Effector memory CD4-positive, alpha-beta T cell (primary cell): ENCODE measurements at regions not wholly inside any gene's neighbourhood (a gene's known extent, or its start where the extent isn't known, plus 50 kb on each side); places are given as distances from the start of the nearest gene placed in this dataset.

Source experiments
- DNase-seq, 3 donors: peaks; one replicate each; pipeline ENCODE4 v3.0.0-alpha.2; 2020
- H3K27ac ChIP-seq: 2 replicates; pipeline ENCODE4 v1.7.0; 2013; ENCODE audit warnings: mild to moderate bottlenecking, low read length, moderate library complexity; ENCODE audit not compliant: insufficient read depth, poor library complexity, severe bottlenecking
- H3K27me3 ChIP-seq: replicated peaks from 2 replicates; pipeline ENCODE4 v1.7.0; 2013; ENCODE audit warnings: mild to moderate bottlenecking, low read length; ENCODE audit not compliant: insufficient read depth, control insufficient read depth, poor library complexity, severe bottlenecking
- H3K36me3 ChIP-seq: 2 replicates; pipeline ENCODE4 v1.7.0; 2013; ENCODE audit warnings: mild to moderate bottlenecking, low read length, moderate library complexity; ENCODE audit not compliant: control insufficient read depth, insufficient read depth
- H3K4me1 ChIP-seq: 2 replicates; pipeline ENCODE4 v1.7.0; 2013; ENCODE audit warnings: low read length, mild to moderate bottlenecking; ENCODE audit not compliant: control insufficient read depth, insufficient read depth, poor library complexity, severe bottlenecking
- H3K4me3 ChIP-seq: 2 replicates; pipeline ENCODE4 v1.7.0; 2013; ENCODE audit warnings: low read length, low read depth, mild to moderate bottlenecking; ENCODE audit not compliant: insufficient read depth, poor library complexity, severe bottlenecking
- H3K9me3 ChIP-seq: 2 replicates; pipeline ENCODE4 v1.7.0; 2013; ENCODE audit warnings: mild to moderate bottlenecking, low read length, moderate library complexity; ENCODE audit not compliant: control insufficient read depth

DNA sequence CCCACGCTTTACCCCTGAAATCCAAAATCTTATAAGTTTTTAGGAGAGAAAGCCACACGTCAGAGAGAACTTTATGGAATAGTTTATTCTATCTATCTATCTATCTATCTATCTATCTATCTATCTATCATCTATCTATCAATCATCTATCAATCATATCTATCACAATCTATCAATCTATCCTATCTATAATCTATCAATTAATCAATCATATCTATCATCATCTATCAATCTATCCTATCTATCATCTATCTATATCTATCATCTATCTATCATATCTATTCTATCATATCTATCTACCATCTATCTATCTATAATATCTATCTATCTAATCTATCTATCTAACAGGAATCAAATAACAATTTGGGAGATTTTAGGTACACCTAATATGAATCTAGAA is 115.1 kb downstream of the FGF9 start:
- DNase-seq = no peak
- Histone ChIP-seq H3K9me3 (no peaks in the 10 kb centered on the region), H3K36me3 (no peaks in the 10 kb centered on the region), H3K4me3 (no peak overlapping the region), H3K4me1 (no peaks in the 10 kb centered on the region), H3K27ac (no peak overlapping the region), H3K27me3 (no peaks in the 10 kb centered on the region)

DNA sequence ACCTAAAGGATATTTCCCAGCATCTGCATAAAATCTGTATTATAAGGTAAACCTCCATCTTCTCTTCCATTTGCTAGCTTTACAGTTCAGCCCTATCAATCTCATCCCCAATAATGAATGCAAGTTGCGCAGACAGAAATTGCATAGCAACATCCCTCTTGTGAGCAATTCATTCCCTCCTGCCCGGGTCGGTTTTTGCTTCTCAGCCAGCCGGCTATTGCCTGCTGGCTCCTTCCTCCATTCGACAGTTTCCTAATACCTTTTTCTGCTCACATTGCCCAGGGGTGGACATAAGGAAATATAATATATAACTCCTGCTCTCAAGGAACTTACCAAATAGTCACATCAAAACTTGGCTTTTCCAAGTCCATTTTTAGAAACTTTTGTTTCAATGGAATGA is 125.2 kb downstream of the FGF9 start:
- H3K9me3 ChIP-seq = no peaks in the 10 kb centered on the region
- DNase-seq = no peak
- no peaks in the 10 kb centered on the region for H3K36me3 ChIP-seq
- H3K27me3 ChIP-seq = no peaks in the 10 kb centered on the region
- no peak overlapping the region for H3K4me3 ChIP-seq
- no peak overlapping the region for H3K27ac ChIP-seq
- H3K4me1 ChIP-seq = no peaks in the 10 kb centered on the region

DNA sequence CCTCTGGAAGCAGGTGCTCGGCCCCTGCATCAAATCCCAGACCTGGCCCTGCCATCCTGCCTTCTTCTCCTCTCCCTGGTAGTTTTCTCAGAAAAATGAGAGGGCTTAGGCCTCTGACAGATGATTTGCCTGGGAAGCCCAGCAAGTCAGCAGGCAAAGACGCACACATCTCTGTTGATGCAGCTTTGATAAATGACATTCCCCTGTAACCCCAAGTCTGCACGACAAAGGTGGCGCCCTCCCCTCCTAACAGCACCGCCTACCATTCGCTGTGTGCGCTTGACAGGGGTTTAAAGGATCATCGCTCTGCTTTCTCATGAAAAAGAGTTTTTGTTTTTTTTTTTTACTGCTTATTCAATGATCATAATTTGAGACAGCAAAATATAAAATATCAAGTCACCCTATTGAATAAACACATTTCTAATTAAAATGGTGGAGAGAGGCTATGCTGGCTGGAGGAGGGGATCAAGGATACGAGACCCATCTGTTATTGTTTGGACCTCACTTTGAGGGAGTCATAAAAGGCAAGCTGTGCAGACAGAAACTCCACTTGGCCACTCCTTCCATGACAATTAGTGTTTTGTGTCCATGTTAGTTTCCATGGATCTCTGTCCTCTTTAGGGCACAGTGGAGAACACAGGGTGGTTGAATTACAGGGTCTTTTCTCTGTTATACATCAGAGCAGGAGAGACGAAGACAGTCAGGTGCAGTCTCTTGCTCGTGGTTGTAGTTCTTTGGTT is 126.1 kb downstream of the FGF9 start:
- H3K27me3 ChIP-seq = no peaks in the 10 kb centered on the region
- no peaks in the 10 kb centered on the region for H3K9me3 ChIP-seq

DNA sequence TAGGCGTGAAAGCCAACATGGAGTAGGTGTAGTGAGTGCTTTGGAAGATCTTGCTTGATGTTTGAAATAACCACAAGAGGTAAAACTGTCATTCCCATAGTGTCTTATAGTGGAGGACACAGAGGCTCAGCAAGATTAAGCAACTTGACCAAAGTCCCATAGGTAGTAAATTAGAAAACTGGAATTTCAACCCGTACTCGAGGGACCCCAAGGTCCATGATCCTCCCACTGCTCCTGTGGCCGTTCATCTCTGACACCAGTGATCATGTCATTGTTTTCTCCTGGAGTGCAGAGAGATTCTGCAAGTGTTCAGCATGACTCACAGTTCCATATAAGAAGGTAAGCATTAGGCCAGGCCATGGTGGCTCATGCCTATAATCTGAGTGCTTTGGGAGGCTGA is 126.9 kb downstream of the FGF9 start:
- Histone ChIP-seq H3K36me3 (no peaks in the 10 kb centered on the region), H3K4me3 (no peak overlapping the region), H3K27me3 (no peaks in the 10 kb centered on the region), H3K4me1 (no peaks in the 10 kb centered on the region), H3K27ac (no peak overlapping the region), H3K9me3 (no peaks in the 10 kb centered on the region)
- DNase-seq = no peak

More for the DNA sequence above, 126.1 kb downstream of the FGF9 start:
- Histone ChIP-seq H3K36me3 (no peaks in the 10 kb centered on the region), H3K27ac (no peak overlapping the region), H3K4me3 (no peak overlapping the region), H3K4me1 (no peaks in the 10 kb centered on the region)
- no peak for DNase-seq

DNA sequence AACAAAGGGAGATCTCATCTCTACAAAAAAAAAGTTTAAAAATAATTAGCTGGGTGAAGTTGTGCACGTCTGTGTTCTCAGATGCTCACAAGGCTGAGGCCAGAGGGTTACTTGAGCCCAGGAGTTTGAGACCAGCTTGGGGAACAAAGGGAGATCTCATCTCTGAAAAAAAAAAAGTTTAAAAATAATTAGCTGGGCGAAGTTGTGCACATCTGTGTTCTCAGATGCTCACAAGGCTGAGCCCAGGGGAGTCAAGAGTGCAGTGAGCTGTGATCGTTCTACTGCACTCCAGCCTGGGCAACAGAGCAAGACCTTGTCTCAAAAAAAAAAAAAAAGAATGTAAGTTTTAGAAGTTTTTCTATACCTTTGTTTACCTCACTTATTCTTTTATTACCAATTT is 127.3 kb downstream of the FGF9 start:
- no peak for DNase-seq
- Histone ChIP-seq H3K27me3 (no peaks in the 10 kb centered on the region), H3K27ac (no peak overlapping the region), H3K4me3 (no peak overlapping the region), H3K36me3 (no peaks in the 10 kb centered on the region), H3K4me1 (no peaks in the 10 kb centered on the region), H3K9me3 (no peaks in the 10 kb centered on the region)

DNA sequence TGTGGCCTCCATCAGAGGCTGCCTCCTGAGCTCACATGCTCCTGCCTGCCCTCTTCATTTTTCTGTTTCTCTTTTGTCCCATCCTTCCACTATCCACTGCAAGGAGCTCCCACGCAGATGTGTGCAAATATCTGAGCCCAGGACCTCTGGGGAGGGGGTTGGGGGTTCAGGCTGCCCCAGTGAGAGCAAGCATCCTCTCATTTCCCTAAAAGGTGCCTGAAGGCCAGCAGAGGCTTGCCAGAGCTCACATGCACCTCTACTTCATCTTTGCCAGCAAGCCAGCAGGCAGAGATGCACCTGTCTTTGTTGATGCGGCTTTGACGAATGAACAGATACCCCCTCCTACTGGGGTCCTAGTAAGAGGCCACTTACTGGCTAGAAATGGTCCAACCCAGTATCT is 128.8 kb downstream of the FGF9 start:
- Histone ChIP-seq H3K27ac (no peak overlapping the region), H3K9me3 (no peaks in the 10 kb centered on the region), H3K4me3 (no peak overlapping the region), H3K4me1 (no peaks in the 10 kb centered on the region), H3K27me3 (no peaks in the 10 kb centered on the region), H3K36me3 (no peaks in the 10 kb centered on the region)
- DNase-seq = no peak

DNA sequence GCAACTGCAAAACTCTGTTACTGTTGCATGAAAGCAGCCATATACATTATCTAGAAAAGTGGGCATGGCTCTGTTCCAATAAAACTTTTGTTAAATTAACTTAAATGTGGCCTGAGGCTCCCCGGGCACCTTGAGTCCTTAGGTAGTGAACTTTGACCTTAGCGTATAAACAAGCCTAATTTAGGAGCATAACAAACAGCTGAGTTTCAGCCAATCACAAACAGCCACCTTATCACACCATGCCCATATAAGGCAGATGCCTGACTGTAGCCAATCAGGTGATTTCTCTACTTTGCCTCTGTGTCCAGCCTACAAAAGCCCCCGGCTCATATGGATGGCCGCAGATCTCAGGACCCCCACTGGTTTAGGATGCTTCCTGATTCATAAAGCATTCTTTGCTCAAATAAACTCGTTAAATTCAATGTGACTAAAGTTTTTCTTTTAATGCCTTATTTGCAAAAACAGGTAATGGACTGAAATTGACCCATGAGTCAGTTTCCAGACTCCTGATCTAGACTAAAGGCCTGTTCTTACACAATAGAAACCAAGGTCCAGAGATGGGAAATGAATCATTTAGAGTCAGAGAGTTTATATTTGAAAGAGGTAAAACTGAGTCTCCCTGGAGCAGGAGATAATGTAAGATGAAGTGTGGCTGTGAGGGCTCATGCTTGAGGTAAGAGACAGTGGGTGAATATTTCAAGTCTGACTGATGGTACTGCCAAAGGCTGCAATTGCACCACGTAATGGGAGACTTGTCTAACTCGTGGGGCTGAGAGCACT is 130.2 kb downstream of the FGF9 start:
- no peak for DNase-seq
- Histone ChIP-seq H3K27ac (no peak overlapping the region), H3K4me1 (no peaks in the 10 kb centered on the region), H3K4me3 (no peak overlapping the region), H3K36me3 (no peaks in the 10 kb centered on the region), H3K9me3 (no peaks in the 10 kb centered on the region), H3K27me3 (no peaks in the 10 kb centered on the region)

DNA sequence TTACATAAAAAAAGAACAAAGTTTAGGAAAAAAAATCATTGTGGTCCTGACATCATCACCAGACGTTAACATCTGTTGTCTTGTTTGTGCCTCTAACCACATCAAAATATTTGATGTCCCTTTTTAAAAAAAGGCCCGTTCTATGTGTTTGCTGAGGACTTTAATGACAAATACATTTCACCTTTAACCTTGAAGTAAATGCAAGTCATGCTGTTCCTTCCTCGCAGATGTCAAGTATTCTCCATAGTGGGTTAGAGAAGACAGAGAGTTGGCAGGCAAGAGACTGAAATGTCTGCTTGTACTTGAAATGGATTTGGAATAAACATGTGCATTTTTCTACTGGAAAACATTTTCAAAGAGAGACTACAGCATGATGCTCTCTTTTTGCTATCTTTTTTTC is 134.9 kb downstream of the FGF9 start:
- no peak for DNase-seq
- Histone ChIP-seq H3K36me3 (no peaks in the 10 kb centered on the region), H3K27ac (no peak overlapping the region), H3K4me1 (no peaks in the 10 kb centered on the region), H3K27me3 (no peaks in the 10 kb centered on the region), H3K4me3 (no peak overlapping the region), H3K9me3 (no peaks in the 10 kb centered on the region)

DNA sequence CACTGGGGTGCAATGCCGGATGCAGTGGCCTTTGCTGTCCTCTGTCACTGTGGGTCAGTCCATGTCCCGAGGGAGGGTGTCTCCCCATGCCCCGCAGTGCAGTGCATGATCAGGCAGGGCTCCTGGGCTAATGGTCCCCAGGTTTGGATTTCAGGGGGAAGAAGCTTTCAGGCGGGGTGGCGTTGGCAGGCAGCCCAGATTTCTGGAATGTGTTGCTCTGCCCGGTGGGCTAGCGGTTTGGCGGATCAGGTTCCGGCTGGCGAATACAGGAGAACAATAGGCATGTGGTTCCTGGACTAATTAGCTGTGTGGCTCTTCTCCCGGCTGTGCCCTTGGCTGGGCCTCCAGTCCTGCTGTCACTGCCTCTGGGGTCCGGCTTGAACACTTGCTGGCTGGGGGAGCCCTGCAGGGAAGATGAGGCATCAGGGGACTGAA is 141.3 kb downstream of the FGF9 start:
- Histone ChIP-seq H3K36me3 (no peaks in the 10 kb centered on the region), H3K27me3 (no peaks in the 10 kb centered on the region), H3K9me3 (no peaks in the 10 kb centered on the region), H3K4me3 (no peak overlapping the region), H3K4me1 (no peaks in the 10 kb centered on the region), H3K27ac (no peak overlapping the region)
- DNase-seq = no peak

DNA sequence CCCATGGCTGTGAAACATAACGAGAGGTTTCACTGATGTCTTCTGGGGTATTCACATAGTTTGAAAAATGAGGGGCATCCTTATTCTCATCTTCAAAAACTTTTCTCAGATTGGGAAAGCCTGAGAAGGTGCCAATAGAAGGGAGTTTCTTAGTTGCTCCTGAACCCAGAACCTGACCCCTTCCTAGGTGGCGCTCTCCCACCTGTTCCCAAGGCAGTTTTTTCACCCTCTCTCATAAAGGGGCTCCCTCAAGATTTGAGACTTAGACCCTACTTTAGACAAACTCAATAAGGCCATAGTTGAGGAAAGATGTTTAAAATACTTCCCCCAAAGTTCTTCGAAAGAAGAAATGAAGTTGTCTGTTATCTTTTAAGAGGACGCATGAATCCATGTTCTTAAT is 142.2 kb downstream of the FGF9 start:
- H3K4me1 ChIP-seq = no peaks in the 10 kb centered on the region
- no peak overlapping the region for H3K4me3 ChIP-seq
- DNase-seq = no peak
- no peaks in the 10 kb centered on the region for H3K27me3 ChIP-seq
- H3K36me3 ChIP-seq = no peaks in the 10 kb centered on the region
- no peak overlapping the region for H3K27ac ChIP-seq
- no peaks in the 10 kb centered on the region for H3K9me3 ChIP-seq
